ENCODE measurements at regions not wholly inside any gene's neighbourhood (a gene's known extent, or its start where the extent isn't known, plus 50 kb on each side); places are given as distances from the start of the nearest gene placed in this dataset.
"Not testable (repeated sequence)": the region's sequence is repeated elsewhere in the genome, so short reads cannot be mapped to it uniquely, and the experiment has no call there.

- no peak for DNase-seq (ENCODE audit: low read depth)
Measured at GRCh38 chr9:117775591-117775990, 71.4 kb downstream of the TLR4 start.

GRCh38 chr9:117777823-117778222 is 73.6 kb downstream of the TLR4 start:
- no peak for DNase-seq (ENCODE audit: low read depth)

- no peak for DNase-seq (ENCODE audit: low read depth)
Measured at GRCh38 chr9:117779760-117780159, 75.6 kb downstream of the TLR4 start.

GRCh38 chr9:117782931-117783788 is 79.0 kb downstream of the TLR4 start:
- DNase-seq (ENCODE audit: low read depth), result peak; percentile 51

- DNase-seq (ENCODE audit: low read depth), result no peak
Measured at GRCh38 chr9:117783828-117784227, 79.6 kb downstream of the TLR4 start.

GRCh38 chr9:117784996-117785395 is 80.8 kb downstream of the TLR4 start:
- DNase-seq (ENCODE audit: low read depth), result no peak

- DNase-seq (ENCODE audit: low read depth), result no peak
Measured at GRCh38 chr9:117787746-117788145, 83.5 kb downstream of the TLR4 start.

- DNase-seq (ENCODE audit: low read depth), result no peak
Measured at GRCh38 chr9:117795271-117795670, 91.1 kb downstream of the TLR4 start.

- DNase-seq (ENCODE audit: low read depth), result no peak
Measured at GRCh38 chr9:117796681-117797080, 92.5 kb downstream of the TLR4 start.

- no peak for DNase-seq (ENCODE audit: low read depth)
Measured at GRCh38 chr9:117800389-117800788, 96.2 kb downstream of the TLR4 start.

GRCh38 chr9:117809751-117810150 is 105.5 kb downstream of the TLR4 start:
- DNase-seq (ENCODE audit: low read depth), result no peak

GRCh38 chr9:117815315-117815714 is 111.1 kb downstream of the TLR4 start:
- DNase-seq (ENCODE audit: low read depth), result no peak

- DNase-seq (ENCODE audit: low read depth), result no peak
Measured at GRCh38 chr9:117815948-117816347, 111.7 kb downstream of the TLR4 start.

- DNase-seq (ENCODE audit: low read depth), result no peak
Measured at GRCh38 chr9:117821954-117822353, 117.8 kb downstream of the TLR4 start.

GRCh38 chr9:117823576-117823975 is 119.4 kb downstream of the TLR4 start:
- no peak for DNase-seq (ENCODE audit: low read depth)

- no peak for DNase-seq (ENCODE audit: low read depth)
Measured at GRCh38 chr9:117825609-117826347, 121.6 kb downstream of the TLR4 start.

GRCh38 chr9:117826837-117827236 is 122.6 kb downstream of the TLR4 start:
- DNase-seq (ENCODE audit: low read depth), result no peak

GRCh38 chr9:117827456-117827855 is 123.3 kb downstream of the TLR4 start:
- no peak for DNase-seq (ENCODE audit: low read depth)

GRCh38 chr9:117828466-117828865 is 124.3 kb downstream of the TLR4 start:
- DNase-seq (ENCODE audit: low read depth), result no peak

GRCh38 chr9:117835798-117836197 is 131.6 kb downstream of the TLR4 start:
- DNase-seq (ENCODE audit: low read depth), result no peak

GRCh38 chr9:117839862-117840261 is 135.7 kb downstream of the TLR4 start:
- DNase-seq (ENCODE audit: low read depth), result no peak

- not testable (repeated sequence) for DNase-seq (ENCODE audit: low read depth)
Measured at GRCh38 chr9:117851836-117852461, 147.7 kb downstream of the TLR4 start.

- DNase-seq (ENCODE audit: low read depth), result no peak
Measured at GRCh38 chr9:117858561-117858960, 154.4 kb downstream of the TLR4 start.

Measured in HS-27A (cell line).